AG20443 (cell line): ENCODE measurements at regions not wholly inside any gene's neighbourhood (a gene's known extent, or its start where the extent isn't known, plus 50 kb on each side); places are given as distances from the start of the nearest gene placed in this dataset.

Experiments used
- DNase-seq: peaks from one replicate; pipeline ENCODE4 v3.0.0; 2012; ENCODE audit warnings: low spot score, mixed read lengths

GRCh38 chr7:32143301-32143700, 73.1 kb upstream of the PDE1C start:
- DNase-seq, result no peak

- DNase-seq, result peak; percentile 22
Observed at GRCh38 chr7:32142649-32143048, 72.4 kb upstream of the PDE1C start.

- no peak for DNase-seq
Observed at GRCh38 chr7:32140210-32140939, 70.2 kb upstream of the PDE1C start.

- no peak for DNase-seq
Observed at GRCh38 chr7:32137059-32137458, 66.9 kb upstream of the PDE1C start.

GRCh38 chr7:32131091-32131490, 60.9 kb upstream of the PDE1C start:
- no peak for DNase-seq

GRCh38 chr7:32126843-32127242, 56.6 kb upstream of the PDE1C start:
- no peak for DNase-seq
